ENCODE measurements at regions not wholly inside any gene's neighbourhood (a gene's known extent, or its start where the extent isn't known, plus 50 kb on each side); places are given as distances from the start of the nearest gene placed in this dataset.
"Not testable (repeated sequence)": the region's sequence is repeated elsewhere in the genome, so short reads cannot be mapped to it uniquely, and the experiment has no call there.

- no peak for DNase-seq
Observed at GRCh38 chr4:114378305-114378903, 220.2 kb upstream of the UGT8 start.

GRCh38 chr4:114383067-114383466 is 215.5 kb upstream of the UGT8 start:
- DNase-seq = no peak

- no peak for DNase-seq
Observed at GRCh38 chr4:114383721-114384120, 214.9 kb upstream of the UGT8 start.

DNA sequence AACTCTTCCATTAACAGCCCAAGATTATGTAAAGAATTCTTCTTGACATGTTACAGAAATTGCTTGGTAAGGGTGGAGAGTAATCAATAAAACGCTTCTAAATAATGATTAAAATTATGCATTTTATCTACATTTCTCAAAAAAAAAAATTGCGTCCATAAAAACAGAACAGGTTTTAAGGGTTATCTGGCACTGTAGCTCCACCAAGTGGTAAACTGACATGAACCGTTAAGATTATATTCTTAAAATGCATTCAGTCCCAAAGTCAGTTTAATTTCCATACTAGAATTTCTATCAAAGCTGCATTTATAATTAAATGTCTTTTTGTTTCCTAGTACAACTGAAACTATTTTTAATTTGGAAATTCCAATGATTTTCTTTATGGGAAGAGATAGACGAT is 214.0 kb upstream of the UGT8 start:
- DNase-seq = no peak

DNA sequence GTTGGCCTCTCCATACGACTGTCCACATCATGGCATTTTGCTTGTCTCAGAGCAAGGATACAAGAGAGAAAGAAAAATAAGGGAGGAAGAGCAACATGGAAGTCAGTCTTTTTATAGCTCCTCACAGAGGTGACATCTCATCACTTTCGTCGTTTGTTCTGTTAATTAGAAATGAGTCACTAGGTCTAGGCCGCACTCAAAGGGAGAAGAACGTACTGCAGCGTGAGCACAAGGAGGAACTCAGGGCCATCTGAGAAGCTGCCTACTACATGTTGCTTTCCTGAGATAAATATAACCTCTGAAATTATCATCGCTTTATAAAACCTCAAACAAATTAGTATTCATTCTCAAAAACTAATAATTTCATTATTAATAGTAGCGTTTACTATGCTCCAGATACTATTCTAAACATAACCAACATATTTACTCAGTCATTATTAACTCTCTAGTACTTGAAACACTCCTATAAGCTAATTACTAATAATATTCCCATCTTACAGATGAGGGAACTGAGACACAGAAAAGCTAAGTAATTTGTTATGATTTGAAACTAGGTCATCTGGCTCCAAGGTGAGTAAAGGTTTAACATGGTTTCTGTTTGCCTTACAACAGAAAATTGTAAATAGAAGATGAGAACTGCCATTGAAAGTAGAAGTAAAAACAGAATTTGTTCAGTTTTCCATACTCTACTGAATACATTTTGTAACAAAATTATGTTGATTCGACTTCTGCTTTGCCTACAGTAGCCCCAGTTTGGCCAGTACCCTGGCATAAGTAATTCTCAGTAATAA is 213.2 kb upstream of the UGT8 start:
- no peak for DNase-seq

GRCh38 chr4:114386637-114387233 is 211.9 kb upstream of the UGT8 start:
- no peak for DNase-seq

GRCh38 chr4:114389070-114389685 is 209.4 kb upstream of the UGT8 start:
- no peak for DNase-seq

- no peak for DNase-seq
Observed at GRCh38 chr4:114393295-114394038, 205.1 kb upstream of the UGT8 start.

GRCh38 chr4:114396808-114397207 is 201.8 kb upstream of the UGT8 start:
- no peak for DNase-seq

- no peak for DNase-seq
Observed at GRCh38 chr4:114398410-114398809, 200.2 kb upstream of the UGT8 start.

DNA sequence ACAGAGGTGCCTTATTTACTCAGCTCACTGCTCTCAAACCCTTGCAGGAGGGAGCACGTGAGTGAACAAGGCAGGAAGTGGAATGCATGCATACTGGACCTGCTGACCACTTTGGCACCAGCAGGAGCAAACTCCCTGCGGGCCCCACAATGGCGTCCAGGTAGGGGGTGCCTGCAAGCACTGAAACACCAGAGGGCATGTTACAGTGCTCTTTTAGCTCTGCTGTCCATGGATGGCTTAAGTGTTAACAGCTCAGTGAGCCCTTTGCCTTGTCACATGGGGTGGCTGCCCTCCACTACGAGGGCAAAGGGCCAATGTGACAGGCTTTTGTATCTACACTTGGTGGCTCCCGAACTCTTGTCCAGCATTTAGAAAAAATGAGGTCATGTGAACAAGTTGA is 199.5 kb upstream of the UGT8 start:
- no peak for DNase-seq

GRCh38 chr4:114400531-114400930 is 198.1 kb upstream of the UGT8 start:
- DNase-seq = no peak

- no peak for DNase-seq
Observed at GRCh38 chr4:114401483-114401882, 197.1 kb upstream of the UGT8 start.

GRCh38 chr4:114417214-114417613 is 181.4 kb upstream of the UGT8 start:
- no peak for DNase-seq

DNA sequence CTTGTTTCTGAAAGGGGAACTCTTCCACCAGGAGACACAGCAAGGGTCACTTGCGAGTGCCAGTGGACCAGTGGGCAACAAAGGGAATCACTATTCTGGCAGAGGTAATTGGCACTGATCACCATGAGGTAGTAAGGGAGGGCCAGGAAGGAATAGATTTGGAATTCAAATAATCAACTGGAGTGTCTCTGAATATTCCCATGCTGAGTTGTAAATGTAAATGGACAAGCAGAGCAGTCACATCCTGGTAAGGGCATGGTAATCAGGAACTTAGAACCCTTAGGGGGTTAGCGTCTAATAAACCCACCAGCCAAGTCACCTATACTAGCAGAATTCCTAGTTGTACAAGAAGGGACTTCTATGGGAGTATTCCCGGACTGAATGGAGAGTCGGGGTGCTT is 178.5 kb upstream of the UGT8 start:
- no peak for DNase-seq

DNA sequence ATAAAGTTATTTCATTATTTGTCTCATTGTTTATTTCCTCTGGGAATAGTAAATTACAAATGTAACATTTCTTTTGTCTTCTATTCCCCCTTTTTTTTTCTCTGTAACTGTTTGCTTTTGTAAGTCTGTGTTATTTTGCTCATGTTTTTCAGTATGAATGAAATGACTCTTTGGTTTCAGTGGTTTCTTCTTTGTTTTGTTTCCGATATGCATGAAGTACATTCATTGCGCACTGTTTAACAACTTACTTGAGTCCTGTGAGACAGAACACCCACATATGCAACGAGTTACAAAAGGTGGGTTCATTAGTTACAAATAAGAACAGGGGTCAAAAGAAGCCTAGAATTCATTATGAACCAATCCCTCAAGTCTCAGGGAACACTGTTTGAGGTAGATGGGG is 175.0 kb upstream of the UGT8 start:
- DNase-seq = no peak

DNA sequence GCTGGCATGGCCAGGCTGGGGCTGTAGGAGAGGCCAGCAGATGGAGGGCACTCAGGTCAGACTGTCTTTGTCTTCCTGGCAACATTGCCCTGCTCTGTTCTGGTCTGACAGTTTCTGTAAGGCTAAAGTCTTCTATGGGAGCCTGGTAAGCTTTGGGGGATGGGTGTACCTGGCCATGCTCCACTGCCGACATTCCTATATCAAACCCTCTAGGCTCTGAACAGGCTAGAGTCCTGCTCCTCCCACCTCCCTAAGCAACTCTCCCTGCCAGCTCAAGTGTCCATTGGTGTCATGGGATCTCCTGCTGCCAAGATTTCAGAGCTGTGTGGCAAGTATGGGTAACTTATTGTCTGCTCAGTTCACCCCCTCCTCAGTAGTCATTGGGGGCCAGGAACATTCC is 163.5 kb upstream of the UGT8 start:
- no peak for DNase-seq

DNA sequence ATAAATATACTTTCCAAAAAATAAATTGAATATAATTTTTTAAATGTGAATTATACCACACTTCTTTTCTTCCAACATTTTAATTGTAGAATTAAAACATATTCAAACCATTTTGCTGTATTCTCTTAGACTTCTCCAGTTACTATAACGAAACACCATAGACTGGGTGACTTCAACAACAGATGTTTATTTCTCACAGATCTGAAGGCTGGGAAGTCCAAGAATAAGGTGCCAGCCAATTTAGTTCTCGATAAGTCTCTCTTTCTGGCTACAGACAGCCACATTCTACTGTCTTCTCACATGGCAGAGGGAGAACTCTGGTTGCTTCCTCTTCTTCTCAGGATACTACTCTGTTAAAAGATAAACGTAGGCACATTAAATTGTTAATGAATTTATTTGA is 155.8 kb upstream of the UGT8 start:
- no peak for DNase-seq

- DNase-seq = no peak
Observed at GRCh38 chr4:114444211-114444610, 154.4 kb upstream of the UGT8 start.

- not testable (repeated sequence) for DNase-seq
Observed at GRCh38 chr4:114447963-114448516, 150.6 kb upstream of the UGT8 start.

GRCh38 chr4:114458728-114459127 is 139.9 kb upstream of the UGT8 start:
- DNase-seq = no peak

DNA sequence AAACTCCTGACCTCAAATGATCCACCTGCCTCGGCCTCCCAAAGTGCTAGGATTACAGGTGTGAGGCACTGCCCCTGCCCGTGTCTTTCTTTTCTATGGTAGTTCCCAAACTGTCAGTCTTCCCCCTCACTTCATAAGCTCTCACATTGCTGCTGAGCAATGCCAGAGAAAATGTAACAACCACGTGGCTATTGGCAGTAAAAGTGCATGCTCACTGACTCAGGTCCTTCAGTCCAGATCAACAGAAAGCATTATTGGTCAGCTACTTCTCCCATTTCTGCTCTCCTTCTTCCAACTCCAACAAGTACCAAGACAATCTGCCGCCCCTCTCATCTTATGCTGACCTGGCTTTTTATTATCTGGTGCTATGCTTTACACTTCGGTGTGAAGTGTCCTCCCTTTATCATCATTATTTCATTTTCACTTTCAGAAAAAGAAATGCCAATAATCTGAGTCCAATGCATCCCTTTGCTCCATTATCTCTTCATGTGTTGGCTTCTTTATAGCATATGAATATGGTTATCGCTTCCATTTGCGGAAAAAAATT is 133.8 kb upstream of the UGT8 start:
- DNase-seq = no peak

DNA sequence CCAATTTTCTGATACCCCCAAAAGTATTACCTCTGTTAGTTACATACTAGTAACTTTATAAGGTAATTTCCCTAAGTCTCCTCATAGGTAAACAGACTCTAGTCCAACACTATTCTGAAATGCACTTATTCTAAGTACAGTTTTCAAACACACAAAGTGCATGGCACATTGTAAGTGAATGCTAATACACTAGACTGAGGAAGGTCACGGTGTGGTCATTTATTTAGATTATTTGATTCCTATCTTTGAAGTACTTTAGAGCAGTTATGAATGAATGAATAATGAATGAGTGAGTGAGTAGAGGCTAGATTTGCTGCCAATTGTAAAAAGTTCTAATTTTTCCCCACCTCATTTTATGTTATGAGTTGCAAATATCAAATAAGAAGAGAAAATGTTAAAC is 132.8 kb upstream of the UGT8 start:
- no peak for DNase-seq
